Activated naive CD8-positive, alpha-beta T cell treated with anti-CD3 and anti-CD28 coated beads, Interleukin-2, amount 10 ng/mL, durations not matched to agents 7 days and 5 days (primary cell): ENCODE measurements at regions not wholly inside any gene's neighbourhood (a gene's known extent, or its start where the extent isn't known, plus 50 kb on each side); places are given as distances from the start of the nearest gene placed in this dataset.

Experiments used
- ATAC-seq: fragments of 150-1000 bp; cut with Tn5 transposase; one replicate; pipeline ENCODE4 v1.10.0; 2021; ENCODE audit warnings: low read depth, moderate library complexity
- POLR2A ChIA-PET: fragments of 350-600 bp; sonication (Branson Sonifier 250); formaldehyde crosslinking; loops from one replicate; lab custom pipeline; 2021; ENCODE audit warnings: antibody characterized with exemption; lab: Charles Lee
- DNase-seq: peaks from one replicate; pipeline ENCODE4 v3.0.0; 2021
- H3K27ac Mint-ChIP-seq: one replicate; pipeline ENCODE4 v1.8.0; 2022; ENCODE audit warnings: mild to moderate bottlenecking, mixed read lengths
- H3K27me3 Mint-ChIP-seq: one replicate; pipeline ENCODE4 v1.8.0; 2022; ENCODE audit warnings: mild to moderate bottlenecking, moderate library complexity, mixed read lengths
- H3K36me3 Mint-ChIP-seq: one replicate; pipeline ENCODE4 v1.8.0; 2021; ENCODE audit warnings: mild to moderate bottlenecking, mixed read lengths
- H3K4me1 Mint-ChIP-seq: one replicate; pipeline ENCODE4 v1.8.0; 2021; ENCODE audit warnings: mixed read lengths
- H3K4me3 Mint-ChIP-seq: one replicate; pipeline ENCODE4 v1.8.0; 2022; ENCODE audit warnings: mild to moderate bottlenecking, moderate library complexity, mixed read lengths
- H3K9me3 Mint-ChIP-seq: one replicate; pipeline ENCODE4 v1.8.0; 2021; ENCODE audit warnings: mixed read lengths

DNA sequence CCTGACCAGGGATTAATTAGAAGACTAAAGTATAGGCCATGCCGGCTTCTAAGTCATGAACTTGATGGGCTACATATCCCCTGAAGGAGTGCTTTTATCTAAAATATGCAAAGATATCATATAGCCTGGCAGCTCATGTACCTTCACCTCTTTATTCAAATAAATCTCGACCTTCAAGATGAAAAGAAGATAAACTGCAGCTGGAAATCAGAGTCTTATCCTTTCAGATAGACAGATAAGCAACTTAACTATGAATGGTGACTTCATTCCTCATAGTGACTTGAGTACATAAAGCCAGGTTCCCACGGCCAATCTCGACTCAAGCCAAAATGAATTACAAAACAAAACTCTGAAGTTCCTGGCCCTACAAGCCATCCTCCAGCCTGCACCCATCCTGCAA lies 165.3 kb upstream of the KLHL29 start:
- H3K27ac Mint-ChIP-seq: no peak overlapping the region
- H3K4me3 Mint-ChIP-seq: no peak overlapping the region
- H3K27me3 Mint-ChIP-seq: no peaks in the 10 kb centered on the region
- no peaks in the 10 kb centered on the region for H3K9me3 Mint-ChIP-seq
- POLR2A ChIA-PET: no interaction called here
- no peaks in the 10 kb centered on the region for H3K36me3 Mint-ChIP-seq
- H3K4me1 Mint-ChIP-seq: no peaks in the 10 kb centered on the region
- no peak for ATAC-seq
- no peak for DNase-seq

DNA sequence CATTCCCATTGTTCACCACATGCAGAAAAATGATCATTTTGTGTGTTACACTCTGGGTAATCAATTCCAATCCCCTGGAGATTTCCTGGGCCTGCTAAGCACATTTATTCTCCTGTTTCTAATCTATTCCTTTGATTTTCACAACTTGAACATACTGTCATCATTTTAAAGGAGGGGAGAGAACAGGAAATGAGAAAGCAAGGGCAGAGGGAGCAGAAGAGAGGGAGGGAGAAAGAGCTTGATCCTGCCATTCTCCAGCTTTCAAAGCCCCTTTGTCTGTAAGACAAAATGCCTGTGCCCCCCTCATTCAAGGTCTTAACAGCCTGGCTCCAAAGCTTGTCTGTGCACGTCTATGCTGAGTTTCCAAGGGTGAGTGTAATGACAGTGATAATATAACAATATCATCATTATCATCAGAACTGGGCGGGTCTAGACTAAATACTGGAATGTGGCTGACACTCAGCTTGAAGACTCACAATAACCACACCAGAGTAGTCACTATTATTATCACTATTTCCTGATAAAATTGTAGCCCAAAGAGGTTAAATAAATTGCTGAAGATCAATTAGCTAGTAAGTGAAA lies 164.4 kb upstream of the KLHL29 start:
- ATAC-seq (no peak), DNase-seq (no peak)
- H3K4me1 Mint-ChIP-seq: no peaks in the 10 kb centered on the region
- no peaks in the 10 kb centered on the region for H3K9me3 Mint-ChIP-seq
- no peak overlapping the region for H3K4me3 Mint-ChIP-seq
- H3K27me3 Mint-ChIP-seq: no peaks in the 10 kb centered on the region
- POLR2A ChIA-PET: no interaction called here
- no peaks in the 10 kb centered on the region for H3K36me3 Mint-ChIP-seq
- no peak overlapping the region for H3K27ac Mint-ChIP-seq

DNA sequence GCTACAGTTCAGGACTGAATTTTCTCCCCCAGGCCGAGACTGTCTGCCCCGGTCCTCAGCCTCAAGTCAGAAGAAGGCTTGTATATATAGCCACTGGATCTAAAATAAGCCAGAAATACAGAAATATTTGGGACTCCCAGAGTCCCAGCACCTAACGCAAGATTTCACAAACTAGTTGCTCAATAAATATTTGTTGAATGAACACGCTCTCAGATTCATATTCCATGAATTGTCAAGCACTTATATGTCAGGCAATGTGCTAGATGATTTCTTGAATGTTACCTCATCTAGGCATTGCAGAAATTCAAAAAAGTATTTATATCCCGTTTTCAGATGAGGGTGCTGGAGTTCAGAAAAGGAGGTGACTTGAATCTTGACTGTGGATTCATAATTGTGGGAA lies 163.7 kb upstream of the KLHL29 start:
- H3K27ac Mint-ChIP-seq: no peak overlapping the region
- DNase-seq (no peak), ATAC-seq (no peak)
- H3K9me3 Mint-ChIP-seq: no peaks in the 10 kb centered on the region
- H3K4me1 Mint-ChIP-seq: no peaks in the 10 kb centered on the region
- POLR2A ChIA-PET: no interaction called here
- H3K4me3 Mint-ChIP-seq: no peak overlapping the region
- no peaks in the 10 kb centered on the region for H3K27me3 Mint-ChIP-seq
- no peaks in the 10 kb centered on the region for H3K36me3 Mint-ChIP-seq

DNA sequence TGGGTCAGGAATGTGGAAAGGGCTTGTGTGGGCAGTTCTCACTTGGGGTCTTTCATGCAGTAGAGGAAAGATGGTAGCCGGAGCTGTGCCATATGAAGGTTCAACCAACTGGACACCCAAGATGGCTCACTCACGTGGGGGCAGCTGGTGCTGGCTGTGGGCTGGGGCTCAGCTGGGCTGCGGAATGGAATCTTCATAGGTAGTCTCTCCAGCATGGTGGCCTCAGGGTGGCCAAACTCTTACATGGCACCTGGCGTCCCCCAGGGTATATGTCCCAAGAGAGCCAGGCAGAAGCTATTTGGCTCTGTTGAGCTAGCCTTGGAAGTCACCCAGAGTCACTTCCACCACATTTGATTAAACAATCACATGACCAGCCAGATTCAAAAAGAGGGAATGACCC lies 163.1 kb upstream of the KLHL29 start:
- Mint-ChIP-seq H3K9me3 (no peaks in the 10 kb centered on the region), H3K27me3 (no peaks in the 10 kb centered on the region), H3K4me1 (no peaks in the 10 kb centered on the region), H3K4me3 (no peak overlapping the region), H3K27ac (no peak overlapping the region), H3K36me3 (no peaks in the 10 kb centered on the region)
- ATAC-seq (no peak), DNase-seq (no peak)
- POLR2A ChIA-PET: no interaction called here

DNA sequence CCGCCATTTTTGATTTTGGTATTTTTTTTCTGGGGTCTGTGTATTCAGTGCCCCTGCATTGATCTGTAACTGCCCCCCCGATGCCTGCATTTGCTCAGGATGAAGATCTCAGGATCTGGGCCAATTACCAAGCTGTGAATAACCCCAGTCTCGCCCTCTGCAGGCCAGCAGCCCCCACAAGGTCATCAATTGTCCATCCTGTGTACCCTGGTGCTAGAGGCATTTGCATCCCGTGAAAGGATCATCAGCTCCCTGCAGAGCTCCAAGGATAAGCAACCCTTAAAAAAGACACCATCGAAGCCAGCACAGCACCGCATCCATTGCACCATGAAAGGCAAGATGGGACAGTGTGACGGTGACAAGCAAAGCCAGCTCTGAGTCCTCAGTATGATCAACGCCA lies 154.1 kb upstream of the KLHL29 start:
- POLR2A ChIA-PET: no interaction called here
- DNase-seq: no peak

DNA sequence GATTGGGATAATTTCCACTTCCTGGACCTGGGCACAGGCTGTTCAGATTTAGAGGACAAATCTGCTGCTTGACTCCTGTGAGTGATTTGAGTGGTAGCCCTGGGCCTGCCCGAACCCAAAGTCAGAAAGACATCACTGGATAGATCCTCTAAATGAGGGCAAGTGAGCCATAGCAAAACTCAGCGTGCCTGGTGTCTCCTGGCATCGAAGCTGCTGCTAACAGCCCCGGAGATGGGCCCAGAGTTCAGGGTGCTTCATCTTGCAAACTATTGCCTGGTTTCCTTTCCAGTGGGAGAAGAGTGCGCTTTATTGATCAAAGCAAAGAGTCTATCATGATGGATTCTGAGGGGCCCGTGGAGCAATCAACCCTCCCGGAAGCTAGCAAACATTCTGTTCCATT lies 153.1 kb upstream of the KLHL29 start:
- Mint-ChIP-seq H3K27ac (no peak overlapping the region), H3K9me3 (no peaks in the 10 kb centered on the region), H3K36me3 (no peaks in the 10 kb centered on the region), H3K27me3 (peaks cover 2% of the 10 kb centered on the region), H3K4me3 (no peak overlapping the region), H3K4me1 (no peaks in the 10 kb centered on the region)
- POLR2A ChIA-PET: no interaction called here
- DNase-seq (no peak), ATAC-seq (no peak)

More for the DNA sequence above, 154.1 kb upstream of the KLHL29 start:
- H3K27ac Mint-ChIP-seq: no peak overlapping the region
- H3K4me3 Mint-ChIP-seq: no peak overlapping the region
- H3K9me3 Mint-ChIP-seq: no peaks in the 10 kb centered on the region
- no peaks in the 10 kb centered on the region for H3K36me3 Mint-ChIP-seq
- ATAC-seq: no peak
- H3K4me1 Mint-ChIP-seq: no peaks in the 10 kb centered on the region
- H3K27me3 Mint-ChIP-seq: peaks cover 2% of the 10 kb centered on the region

DNA sequence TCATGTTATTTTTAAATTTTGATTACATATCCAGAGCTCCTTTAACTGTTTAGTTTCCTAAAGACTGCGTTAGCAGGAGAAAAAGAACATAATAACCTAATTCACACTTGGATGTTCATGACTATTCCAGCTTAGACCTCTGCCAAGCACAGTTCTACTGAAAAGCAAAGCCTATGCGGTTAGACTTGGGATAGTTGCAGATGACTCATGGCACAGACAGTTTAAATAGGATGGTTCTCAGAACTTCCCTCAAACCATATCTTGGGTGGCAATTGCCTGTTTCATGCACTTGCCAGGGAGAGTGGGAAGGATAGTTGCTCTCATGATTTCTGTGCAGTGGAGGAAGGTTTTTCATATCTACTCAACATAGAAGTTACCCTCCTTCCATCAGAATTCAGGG lies 149.7 kb upstream of the KLHL29 start:
- Mint-ChIP-seq H3K4me3 (no peak overlapping the region), H3K27ac (no peak overlapping the region), H3K36me3 (no peaks in the 10 kb centered on the region), H3K27me3 (peaks cover 2% of the 10 kb centered on the region), H3K9me3 (no peaks in the 10 kb centered on the region), H3K4me1 (no peaks in the 10 kb centered on the region)
- DNase-seq (no peak), ATAC-seq (no peak)
- POLR2A ChIA-PET: no interaction called here

DNA sequence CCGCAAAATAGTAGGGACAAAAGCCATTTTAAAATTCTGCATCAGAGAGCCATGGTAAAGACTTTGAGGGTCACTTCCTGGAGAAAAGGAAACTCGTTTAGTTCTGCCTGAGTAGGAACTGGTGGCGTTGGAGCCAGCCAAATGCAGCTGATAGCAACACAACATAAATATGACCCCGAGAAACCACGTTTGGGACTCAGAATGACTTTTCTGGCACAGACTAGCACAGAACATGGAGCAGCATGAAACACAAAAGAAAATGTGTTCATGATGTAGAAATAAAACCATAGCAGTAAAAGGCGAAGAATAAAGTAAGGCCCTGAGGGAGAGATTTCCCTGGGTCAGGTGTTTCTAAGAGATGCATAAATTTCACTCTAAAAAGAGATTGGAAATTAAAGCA lies 149.2 kb upstream of the KLHL29 start:
- Mint-ChIP-seq H3K4me1 (no peaks in the 10 kb centered on the region), H3K27ac (no peak overlapping the region), H3K27me3 (peaks cover 2% of the 10 kb centered on the region)

DNA sequence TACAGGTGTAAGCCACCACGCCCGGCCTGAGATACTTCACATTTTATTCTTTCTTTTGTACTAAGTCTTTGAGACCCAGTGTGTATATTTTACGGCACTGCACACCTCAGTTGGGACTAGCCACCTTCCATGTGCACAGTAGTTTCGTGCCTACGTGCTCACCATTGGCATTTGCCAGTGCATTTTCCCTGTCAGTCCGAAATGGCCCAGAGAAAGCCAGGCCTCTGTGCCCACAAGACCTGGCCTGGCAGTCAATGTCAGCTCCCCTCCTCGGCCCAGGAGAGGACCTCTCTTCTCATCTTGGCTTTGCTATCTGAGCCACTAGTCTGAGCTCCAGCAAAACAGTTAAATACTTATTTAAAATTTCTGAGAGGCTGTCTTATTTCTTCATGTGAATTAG lies 147.8 kb upstream of the KLHL29 start:
- no peak overlapping the region for H3K27ac Mint-ChIP-seq
- H3K36me3 Mint-ChIP-seq: no peaks in the 10 kb centered on the region
- POLR2A ChIA-PET: no interaction called here
- no peaks in the 10 kb centered on the region for H3K9me3 Mint-ChIP-seq
- DNase-seq: no peak
- ATAC-seq: no peak
- no peak overlapping the region for H3K4me3 Mint-ChIP-seq
- peaks cover 2% of the 10 kb centered on the region for H3K27me3 Mint-ChIP-seq
- no peaks in the 10 kb centered on the region for H3K4me1 Mint-ChIP-seq

More for the DNA sequence above, 149.2 kb upstream of the KLHL29 start:
- ATAC-seq: no peak
- POLR2A ChIA-PET: no interaction called here
- DNase-seq: no peak
- no peaks in the 10 kb centered on the region for H3K9me3 Mint-ChIP-seq
- H3K4me3 Mint-ChIP-seq: no peak overlapping the region
- H3K36me3 Mint-ChIP-seq: no peaks in the 10 kb centered on the region

DNA sequence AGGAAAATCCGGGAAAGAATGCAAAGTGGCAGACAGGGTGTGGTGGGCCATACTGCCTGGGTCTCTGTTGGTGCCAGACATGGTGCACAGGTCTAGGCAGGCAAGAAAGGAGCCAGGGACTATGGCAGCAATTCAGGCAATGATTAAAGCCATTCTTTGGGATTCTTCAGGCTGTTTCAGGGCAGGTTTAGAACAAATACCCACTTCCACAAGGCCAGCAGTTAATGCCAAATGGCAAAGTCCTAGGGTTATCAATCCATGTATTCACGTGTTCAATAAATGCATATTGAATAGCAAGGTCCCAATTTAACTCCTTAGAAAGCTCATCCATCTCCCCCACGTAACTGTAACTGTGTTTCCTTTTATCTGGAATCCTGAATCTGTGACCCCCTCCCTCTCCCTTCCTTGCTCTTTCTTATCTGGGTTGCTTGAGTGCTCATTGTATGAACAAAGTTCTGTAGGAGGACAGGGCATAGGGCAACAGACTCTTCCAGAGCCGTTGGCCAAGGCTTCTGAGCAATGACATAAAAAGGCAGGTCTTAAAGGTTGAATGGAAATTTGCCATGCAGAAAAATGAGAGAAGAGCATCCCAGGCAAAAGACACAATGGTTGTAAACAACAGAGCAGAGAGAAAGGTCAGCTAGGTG lies 146.8 kb upstream of the KLHL29 start:
- Mint-ChIP-seq H3K27me3 (no peaks in the 10 kb centered on the region), H3K9me3 (no peaks in the 10 kb centered on the region), H3K27ac (no peak overlapping the region), H3K4me1 (no peaks in the 10 kb centered on the region), H3K36me3 (no peaks in the 10 kb centered on the region), H3K4me3 (no peak overlapping the region)
- ATAC-seq: no peak
- POLR2A ChIA-PET: no interaction called here
- DNase-seq: no peak

DNA sequence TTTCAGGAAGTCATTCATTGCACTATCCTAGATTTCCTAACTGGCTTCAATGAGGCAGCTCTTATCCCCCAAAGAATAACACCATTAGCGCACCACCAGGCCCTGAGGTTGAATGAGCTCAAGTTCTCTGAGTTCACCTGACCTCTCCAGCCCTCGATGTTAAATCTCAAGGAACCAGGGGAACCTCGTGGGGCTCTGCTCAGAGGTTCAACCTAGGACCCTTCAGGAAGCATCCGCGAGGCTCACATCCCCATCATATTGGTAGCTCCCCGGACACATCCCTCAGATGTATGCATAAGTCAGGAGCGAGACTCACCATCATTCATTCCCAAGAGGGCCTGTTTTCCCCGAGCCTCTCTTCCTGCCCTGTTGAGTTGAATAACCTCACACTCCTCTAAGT lies 145.6 kb upstream of the KLHL29 start:
- Mint-ChIP-seq H3K4me1 (no peaks in the 10 kb centered on the region), H3K27ac (no peak overlapping the region), H3K9me3 (no peaks in the 10 kb centered on the region), H3K36me3 (no peaks in the 10 kb centered on the region), H3K4me3 (no peak overlapping the region), H3K27me3 (no peaks in the 10 kb centered on the region)
- POLR2A ChIA-PET: no interaction called here
- no peak for ATAC-seq
- no peak for DNase-seq

DNA sequence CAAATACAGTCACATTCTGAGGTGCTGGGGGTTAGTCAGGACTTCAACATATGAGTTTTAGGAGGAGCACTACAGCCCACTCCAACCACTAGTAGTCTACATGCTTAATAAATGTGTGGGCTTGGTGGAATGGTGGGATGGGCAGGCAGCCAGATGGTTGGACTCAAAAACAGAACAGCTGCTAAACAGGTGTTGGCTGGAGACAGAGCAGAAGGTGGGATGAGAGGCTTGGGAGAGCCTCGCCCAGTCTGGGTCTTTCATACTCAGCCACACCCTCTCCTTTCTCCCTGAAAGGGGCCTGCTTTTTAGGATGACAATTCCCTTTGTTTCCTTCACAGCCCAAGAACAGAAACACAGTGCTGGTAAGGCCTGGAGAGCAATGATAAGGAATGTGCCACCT lies 143.9 kb upstream of the KLHL29 start:
- Mint-ChIP-seq H3K4me1 (no peaks in the 10 kb centered on the region), H3K36me3 (no peaks in the 10 kb centered on the region), H3K27me3 (no peaks in the 10 kb centered on the region), H3K4me3 (no peak overlapping the region), H3K9me3 (no peaks in the 10 kb centered on the region), H3K27ac (no peak overlapping the region)
- no peak for ATAC-seq
- DNase-seq: no peak
- POLR2A ChIA-PET: no interaction called here

DNA sequence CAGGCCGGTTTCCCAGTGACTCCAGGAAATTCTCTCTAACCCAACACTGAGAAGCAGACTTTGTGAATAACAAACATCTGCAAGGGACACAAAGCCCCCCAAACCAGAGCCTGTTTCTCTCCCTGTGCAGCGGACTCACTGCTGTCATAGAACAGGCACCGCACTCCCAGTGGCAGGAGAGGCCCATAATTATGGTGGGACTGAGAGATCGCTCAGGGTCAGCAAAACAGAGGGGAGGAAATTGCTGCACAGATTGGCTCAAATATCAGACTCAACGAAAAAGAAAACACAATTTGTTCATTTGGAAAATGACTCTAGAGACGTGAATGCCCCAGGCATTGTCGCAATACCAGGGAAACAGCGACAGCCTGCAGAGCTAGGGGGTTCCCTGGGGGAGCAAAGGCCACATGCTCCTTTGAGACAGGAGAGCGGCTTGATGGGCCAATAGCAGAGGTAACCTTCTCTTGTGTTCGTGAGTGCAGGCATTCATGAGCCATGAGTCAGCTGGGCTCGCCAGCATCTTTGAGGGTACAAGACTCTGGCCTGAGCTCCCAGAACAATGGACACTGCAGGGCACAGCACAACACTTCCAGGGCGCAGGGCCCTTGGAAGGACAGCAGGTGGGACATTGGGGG lies 143.3 kb upstream of the KLHL29 start:
- Mint-ChIP-seq H3K4me1 (no peaks in the 10 kb centered on the region), H3K36me3 (no peaks in the 10 kb centered on the region), H3K9me3 (no peaks in the 10 kb centered on the region), H3K27me3 (no peaks in the 10 kb centered on the region), H3K4me3 (no peak overlapping the region), H3K27ac (no peak overlapping the region)
- POLR2A ChIA-PET: no interaction called here
- no peak for ATAC-seq
- DNase-seq: no peak

DNA sequence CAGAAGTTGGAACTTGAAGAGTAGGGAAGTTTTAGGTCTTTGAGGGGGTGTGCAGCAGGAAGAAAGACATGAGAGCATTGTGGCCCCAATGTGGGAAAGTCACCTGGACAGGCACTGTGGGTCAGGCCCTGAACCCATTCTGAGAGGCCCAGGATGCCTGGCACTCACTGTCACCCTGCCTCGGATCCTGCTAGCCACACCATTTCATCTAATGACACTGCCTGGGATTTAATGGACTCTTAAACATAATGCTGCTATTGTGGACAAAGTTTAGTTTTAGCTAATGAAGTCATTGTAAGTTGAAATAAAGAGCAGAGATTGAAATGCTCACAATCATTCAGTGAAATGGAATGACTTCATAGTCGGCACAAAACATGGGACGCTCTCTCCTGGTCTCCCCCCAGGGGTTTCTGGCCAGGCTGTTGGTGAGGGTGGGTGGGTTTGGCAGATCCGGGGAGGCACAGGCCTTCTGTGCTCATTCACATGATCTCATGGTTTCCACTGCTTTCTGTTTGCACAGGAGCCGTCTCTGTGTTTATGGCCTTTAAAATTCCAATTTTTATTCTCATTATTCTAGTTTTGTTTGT lies 141.8 kb upstream of the KLHL29 start:
- POLR2A ChIA-PET: no interaction called here
- Mint-ChIP-seq H3K4me3 (no peak overlapping the region), H3K9me3 (no peaks in the 10 kb centered on the region), H3K4me1 (no peaks in the 10 kb centered on the region), H3K27ac (no peak overlapping the region), H3K36me3 (no peaks in the 10 kb centered on the region), H3K27me3 (peaks cover 1% of the 10 kb centered on the region)
- ATAC-seq (no peak), DNase-seq (no peak)
